SK-N-SH (cell line): ENCODE measurements at regions not wholly inside any gene's neighbourhood (a gene's known extent, or its start where the extent isn't known, plus 50 kb on each side); places are given as distances from the start of the nearest gene placed in this dataset.

Source experiments
- CTCF ChIA-PET: fragments of 300-600, 350-600 bp; formaldehyde crosslinking; extraction: SDS; loops from one replicate; lab custom pipeline; 2021; lab: Yijun Ruan, JAX
- POLR2A ChIA-PET: fragments of 350-600 bp; sonication (Branson Sonifier 250); formaldehyde crosslinking; extraction: SDS; loops from one replicate; lab custom pipeline; 2020; ENCODE audit warnings: antibody characterized with exemption, inconsistent platforms; lab: Yijun Ruan, JAX
- DNase-seq: peaks from one replicate; pipeline ENCODE4 v3.0.0; 2012
- H2AFZ ChIP-seq: fragments of 200-600 bp; sonication (generic); 2 replicates; pipeline ENCODE4 v1.8.1; 2016; ENCODE audit warnings: antibody characterized with exemption, mild to moderate bottlenecking, low read depth
- H3F3A ChIP-seq: fragments of 200-600 bp; sonication (generic); replicated peaks from 2 replicates; pipeline ENCODE3; 2016; ENCODE audit warnings: antibody characterized with exemption, mild to moderate bottlenecking; ENCODE audit not compliant: insufficient read depth
- H3K27ac ChIP-seq, 2 experiments: fragments of 200-500 bp in 1 of 2; fragments of 200-600 bp in 1 of 2; sonication (Bioruptor generic) in 1 of 2; sonication (generic), shearing (Covaris generic) in 1 of 2; 2 replicates each; pipeline versions ENCODE4 v1.5.1 to v1.6.1; 2014 to 2016; ENCODE audit warnings: low read depth in 2 of 2, inconsistent platforms in 1 of 2, low read length in 1 of 2, mild to moderate bottlenecking in 1 of 2, mixed read lengths in 1 of 2
- H3K27me3 ChIP-seq: fragments of 200-600 bp; sonication (generic), shearing (Covaris generic); 2 replicates; pipeline ENCODE4 v1.6.1; 2016; ENCODE audit warnings: mixed run types; ENCODE audit not compliant: insufficient read depth
- H3K36me3 ChIP-seq, 2 experiments: fragments of 200-500 bp in 1 of 2; fragments of 200-600 bp in 1 of 2; sonication (Bioruptor generic) in 1 of 2; sonication (generic) in 1 of 2; replicated peaks in 1 of 2; 2 replicates each; pipeline versions ENCODE3 to v1.5.1; 2014 to 2016; ENCODE audit warnings: low read length in 1 of 2, mild to moderate bottlenecking in 1 of 2; ENCODE audit not compliant: insufficient read depth in 2 of 2, control insufficient read depth in 1 of 2
- H3K4me1 ChIP-seq, 2 experiments: fragments of 200-500 bp in 1 of 2; fragments of 200-600 bp in 1 of 2; sonication (Bioruptor generic) in 1 of 2; sonication (generic), shearing (Covaris generic) in 1 of 2; 2 replicates each; pipeline versions ENCODE4 v1.5.1 to v1.6.1; 2014 to 2016; ENCODE audit warnings: low read depth in 1 of 2, low read length in 1 of 2, mixed run types in 1 of 2; ENCODE audit not compliant: insufficient read depth in 2 of 2, control insufficient read depth in 1 of 2
- H3K4me2 ChIP-seq: fragments of 200-600 bp; sonication (generic), shearing (Covaris generic); 2 replicates; pipeline ENCODE4 v1.6.1; 2017; ENCODE audit warnings: mixed run types
- H3K4me3 ChIP-seq, 2 experiments: fragments of 200-500 bp in 1 of 2; fragments of 200-600 bp in 1 of 2; sonication (Bioruptor generic) in 1 of 2; sonication (generic), shearing (Covaris generic) in 1 of 2; 2 replicates each; pipeline versions ENCODE4 v1.5.1 to v1.8.1; 2014 to 2016; ENCODE audit warnings: low read depth in 2 of 2, inconsistent platforms in 1 of 2, low read length in 1 of 2, mild to moderate bottlenecking in 1 of 2, mixed read lengths in 1 of 2, moderate library complexity in 1 of 2
- H3K79me2 ChIP-seq: fragments of 200-600 bp; sonication (generic); 2 replicates; pipeline ENCODE4 v1.8.1; 2017; ENCODE audit warnings: mild to moderate bottlenecking; ENCODE audit not compliant: insufficient read depth
- H3K9ac ChIP-seq: fragments of 200-600 bp; sonication (generic); 2 replicates; pipeline ENCODE4 v1.6.1; 2017; ENCODE audit warnings: mixed run types
- H3K9me2 ChIP-seq: fragments of 200-600 bp; sonication (generic); 2 replicates; pipeline ENCODE4 v1.6.1; 2017; ENCODE audit warnings: mixed run types
- H3K9me3 ChIP-seq: fragments of 200-600 bp; sonication (generic); 2 replicates; pipeline ENCODE4 v1.6.1; 2017; ENCODE audit warnings: mixed run types, mild to moderate bottlenecking, moderate library complexity
- H4K20me1 ChIP-seq: fragments of 200-600 bp; sonication (generic); 2 replicates; pipeline ENCODE4 v1.6.1; 2017; ENCODE audit warnings: mild to moderate bottlenecking, mixed run types; ENCODE audit not compliant: insufficient read depth
- ELF1 ChIP-seq: IDR thresholded peaks from 2 replicates; pipeline ENCODE4 v1.4.0; 2012
- EP300 ChIP-seq, 2 experiments: IDR thresholded peaks; 2 replicates each; pipeline versions ENCODE4 v1.4.0 to v1.6.1; 2012; ENCODE audit warnings: borderline replicate concordance in 1 of 2, low read depth in 1 of 2, low read length in 1 of 2
- FOSL2 ChIP-seq: IDR thresholded peaks from 2 replicates; pipeline ENCODE4 v1.4.0; 2012; ENCODE audit warnings: low read depth, mild to moderate bottlenecking, moderate library complexity, borderline replicate concordance
- FOXM1 ChIP-seq: IDR thresholded peaks from 2 replicates; pipeline ENCODE4 v1.4.0; 2012; ENCODE audit warnings: low read depth, mild to moderate bottlenecking
- GABPA ChIP-seq: IDR thresholded peaks from 2 replicates; pipeline ENCODE4 v1.4.0; 2012; ENCODE audit warnings: low read depth, mild to moderate bottlenecking
- MEF2A ChIP-seq: IDR thresholded peaks from 2 replicates; pipeline ENCODE4 v1.4.0; 2012; ENCODE audit warnings: low read depth, borderline replicate concordance
- MXI1 ChIP-seq: IDR thresholded peaks from 2 replicates; pipeline ENCODE4 v1.6.1; 2012; ENCODE audit warnings: mild to moderate bottlenecking, low read depth, low read length, improper control_type of control experiment
- NFIC ChIP-seq: IDR thresholded peaks from 2 replicates; pipeline ENCODE4 v1.4.0; 2012; ENCODE audit warnings: borderline replicate concordance
- RAD21 ChIP-seq: IDR thresholded peaks from 2 replicates; pipeline ENCODE4 v1.6.1; 2012; ENCODE audit warnings: mild to moderate bottlenecking, low read length
- RXRA ChIP-seq: IDR thresholded peaks from 2 replicates; pipeline ENCODE4 v1.4.0; 2012; ENCODE audit warnings: low read depth, mild to moderate bottlenecking, borderline replicate concordance
- SIN3A ChIP-seq: IDR thresholded peaks from 2 replicates; pipeline ENCODE4 v1.6.1; 2012; ENCODE audit warnings: low read depth, mild to moderate bottlenecking, low read length, moderate library complexity, borderline replicate concordance
- TEAD4 ChIP-seq: IDR thresholded peaks from 2 replicates; pipeline ENCODE4 v1.4.0; 2012; ENCODE audit warnings: mild to moderate bottlenecking, borderline replicate concordance; ENCODE audit not compliant: insufficient read depth
- WGBS: methylation state at CpG from one replicate; pipeline ENCODE4 v1.1.6; 2017; ENCODE audit warnings: low lambda C conversion rate; 5-methylcytosine and 5-hydroxymethylcytosine counted together
- TF ChIP-seq, protein P1 (sequence below): IDR thresholded peaks from 2 replicates; pipeline ENCODE4 v1.4.0; 2012; ENCODE audit warnings: low read depth, borderline replicate concordance
- TF ChIP-seq, protein P2 (sequence below): fragments of 200-600 bp; sonication (generic); IDR thresholded peaks from 2 replicates; pipeline ENCODE4 v1.6.1; 2017; ENCODE audit warnings: antibody characterized with exemption, mild to moderate bottlenecking, moderate library complexity
- TF ChIP-seq, protein P3 (sequence below): IDR thresholded peaks from 2 replicates; pipeline ENCODE4; 2012
- TF ChIP-seq, protein P4 (sequence below): IDR thresholded peaks from 2 replicates; pipeline ENCODE4 v1.4.0; 2012; ENCODE audit warnings: low read depth, borderline replicate concordance

DNA sequence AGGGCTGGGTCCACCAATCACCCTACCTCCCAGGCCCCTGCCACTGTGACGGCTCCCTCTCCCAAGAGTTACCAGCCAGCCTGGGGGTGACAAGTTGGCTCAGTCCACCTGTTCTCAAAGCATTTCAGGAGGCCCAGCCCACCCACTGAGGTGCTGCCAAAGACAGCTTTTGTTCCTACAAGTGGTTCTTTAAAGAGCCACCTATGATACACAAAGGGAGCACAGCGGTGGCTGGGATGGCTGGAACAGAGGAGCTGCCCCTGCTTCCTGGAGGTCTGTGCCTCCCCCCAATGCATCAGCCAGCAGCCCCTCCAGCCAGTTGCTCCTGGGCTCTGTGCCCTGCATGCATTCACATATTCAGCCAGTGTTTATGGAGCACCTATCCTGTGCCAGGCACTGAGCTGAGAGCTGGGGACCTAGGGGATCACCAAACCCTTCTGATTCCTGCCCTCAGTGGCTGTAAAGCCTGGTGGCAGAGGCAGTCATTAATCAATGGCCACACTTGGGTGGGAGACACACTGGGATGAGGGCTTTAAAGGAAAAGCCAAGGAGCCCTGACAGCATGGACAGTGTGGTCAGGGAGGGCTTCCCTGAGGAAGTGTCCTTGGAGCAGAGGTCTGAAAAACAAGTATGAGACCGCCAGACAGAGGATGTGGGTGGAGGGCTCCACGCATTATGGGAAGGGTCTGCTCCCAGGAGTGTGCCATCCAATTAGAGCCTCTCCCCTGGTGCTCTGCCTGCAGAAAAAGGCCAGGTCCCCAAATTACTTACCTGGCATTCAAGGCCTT is 107.1 kb upstream of the LINGO1 start:
- no peak overlapping the region for H3K9ac ChIP-seq
- no peaks in the 10 kb centered on the region for H3K79me2 ChIP-seq
- no peaks in the 10 kb centered on the region for H3F3A ChIP-seq
- H4K20me1 ChIP-seq: no peaks in the 10 kb centered on the region
- H3K27me3 ChIP-seq: peaks cover 28% of the 10 kb centered on the region
- no peak for DNase-seq
- H3K9me3 ChIP-seq: no peaks in the 10 kb centered on the region
- POLR2A ChIA-PET: no interaction called here
- no peak overlapping the region for H3K4me3 ChIP-seq
- no peaks in the 10 kb centered on the region for H3K36me3 ChIP-seq
- H2AFZ ChIP-seq: no peak overlapping the region
- CTCF ChIA-PET: interaction anchor here (0.9 to 2.9 kb wide), 3 partner anchors 23 to 135 kb away, joined by 3 to 16 read pairs (median 3); no protein-coding TSS in a partner anchor
- H3K27ac ChIP-seq: no peak overlapping the region
- no peak overlapping the region for H3K4me2 ChIP-seq
- H3K9me2 ChIP-seq: no peaks in the 10 kb centered on the region
- 24% methylated on average over 3 of the region's 4 CpGs for WGBS
- peaks cover 0 to 5% of the 10 kb centered on the region in 2 experiments; a peak in 2 of 4 replicates for H3K4me1 ChIP-seq
- TF ChIP-seq, protein P1, sequence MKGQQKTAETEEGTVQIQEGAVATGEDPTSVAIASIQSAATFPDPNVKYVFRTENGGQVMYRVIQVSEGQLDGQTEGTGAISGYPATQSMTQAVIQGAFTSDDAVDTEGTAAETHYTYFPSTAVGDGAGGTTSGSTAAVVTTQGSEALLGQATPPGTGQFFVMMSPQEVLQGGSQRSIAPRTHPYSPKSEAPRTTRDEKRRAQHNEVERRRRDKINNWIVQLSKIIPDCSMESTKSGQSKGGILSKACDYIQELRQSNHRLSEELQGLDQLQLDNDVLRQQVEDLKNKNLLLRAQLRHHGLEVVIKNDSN: no peak
- TF ChIP-seq GABPA (no peak), RXRA (no peak), EP300 (IDR thresholded peaks at IDR 0.05; ENCODE audit: borderline replicate concordance in 1 of 2, low read depth in 1 of 2, low read length in 1 of 2) (no peak), MEF2A (no peak), FOSL2 (no peak), NFIC (no peak), RAD21 (no peak), ELF1 (no peak), TEAD4 (no peak), FOXM1 (no peak), MXI1 (no peak), SIN3A (no peak)
- TF ChIP-seq, protein P2, sequence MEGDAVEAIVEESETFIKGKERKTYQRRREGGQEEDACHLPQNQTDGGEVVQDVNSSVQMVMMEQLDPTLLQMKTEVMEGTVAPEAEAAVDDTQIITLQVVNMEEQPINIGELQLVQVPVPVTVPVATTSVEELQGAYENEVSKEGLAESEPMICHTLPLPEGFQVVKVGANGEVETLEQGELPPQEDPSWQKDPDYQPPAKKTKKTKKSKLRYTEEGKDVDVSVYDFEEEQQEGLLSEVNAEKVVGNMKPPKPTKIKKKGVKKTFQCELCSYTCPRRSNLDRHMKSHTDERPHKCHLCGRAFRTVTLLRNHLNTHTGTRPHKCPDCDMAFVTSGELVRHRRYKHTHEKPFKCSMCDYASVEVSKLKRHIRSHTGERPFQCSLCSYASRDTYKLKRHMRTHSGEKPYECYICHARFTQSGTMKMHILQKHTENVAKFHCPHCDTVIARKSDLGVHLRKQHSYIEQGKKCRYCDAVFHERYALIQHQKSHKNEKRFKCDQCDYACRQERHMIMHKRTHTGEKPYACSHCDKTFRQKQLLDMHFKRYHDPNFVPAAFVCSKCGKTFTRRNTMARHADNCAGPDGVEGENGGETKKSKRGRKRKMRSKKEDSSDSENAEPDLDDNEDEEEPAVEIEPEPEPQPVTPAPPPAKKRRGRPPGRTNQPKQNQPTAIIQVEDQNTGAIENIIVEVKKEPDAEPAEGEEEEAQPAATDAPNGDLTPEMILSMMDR: no peak
- TF ChIP-seq, protein P3, sequence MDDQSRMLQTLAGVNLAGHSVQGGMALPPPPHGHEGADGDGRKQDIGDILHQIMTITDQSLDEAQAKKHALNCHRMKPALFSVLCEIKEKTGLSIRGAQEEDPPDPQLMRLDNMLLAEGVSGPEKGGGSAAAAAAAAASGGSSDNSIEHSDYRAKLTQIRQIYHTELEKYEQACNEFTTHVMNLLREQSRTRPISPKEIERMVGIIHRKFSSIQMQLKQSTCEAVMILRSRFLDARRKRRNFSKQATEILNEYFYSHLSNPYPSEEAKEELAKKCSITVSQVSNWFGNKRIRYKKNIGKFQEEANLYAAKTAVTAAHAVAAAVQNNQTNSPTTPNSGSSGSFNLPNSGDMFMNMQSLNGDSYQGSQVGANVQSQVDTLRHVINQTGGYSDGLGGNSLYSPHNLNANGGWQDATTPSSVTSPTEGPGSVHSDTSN: no peak
- TF ChIP-seq, protein P4, sequence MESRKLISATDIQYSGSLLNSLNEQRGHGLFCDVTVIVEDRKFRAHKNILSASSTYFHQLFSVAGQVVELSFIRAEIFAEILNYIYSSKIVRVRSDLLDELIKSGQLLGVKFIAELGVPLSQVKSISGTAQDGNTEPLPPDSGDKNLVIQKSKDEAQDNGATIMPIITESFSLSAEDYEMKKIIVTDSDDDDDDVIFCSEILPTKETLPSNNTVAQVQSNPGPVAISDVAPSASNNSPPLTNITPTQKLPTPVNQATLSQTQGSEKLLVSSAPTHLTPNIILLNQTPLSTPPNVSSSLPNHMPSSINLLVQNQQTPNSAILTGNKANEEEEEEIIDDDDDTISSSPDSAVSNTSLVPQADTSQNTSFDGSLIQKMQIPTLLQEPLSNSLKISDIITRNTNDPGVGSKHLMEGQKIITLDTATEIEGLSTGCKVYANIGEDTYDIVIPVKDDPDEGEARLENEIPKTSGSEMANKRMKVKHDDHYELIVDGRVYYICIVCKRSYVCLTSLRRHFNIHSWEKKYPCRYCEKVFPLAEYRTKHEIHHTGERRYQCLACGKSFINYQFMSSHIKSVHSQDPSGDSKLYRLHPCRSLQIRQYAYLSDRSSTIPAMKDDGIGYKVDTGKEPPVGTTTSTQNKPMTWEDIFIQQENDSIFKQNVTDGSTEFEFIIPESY: no peak
